ENCODE measurements at regions not wholly inside any gene's neighbourhood (a gene's known extent, or its start where the extent isn't known, plus 50 kb on each side); places are given as distances from the start of the nearest gene placed in this dataset.
A peak's percentile ranks its signal among the peaks of the same experiment; 100 is the strongest.

DNA sequence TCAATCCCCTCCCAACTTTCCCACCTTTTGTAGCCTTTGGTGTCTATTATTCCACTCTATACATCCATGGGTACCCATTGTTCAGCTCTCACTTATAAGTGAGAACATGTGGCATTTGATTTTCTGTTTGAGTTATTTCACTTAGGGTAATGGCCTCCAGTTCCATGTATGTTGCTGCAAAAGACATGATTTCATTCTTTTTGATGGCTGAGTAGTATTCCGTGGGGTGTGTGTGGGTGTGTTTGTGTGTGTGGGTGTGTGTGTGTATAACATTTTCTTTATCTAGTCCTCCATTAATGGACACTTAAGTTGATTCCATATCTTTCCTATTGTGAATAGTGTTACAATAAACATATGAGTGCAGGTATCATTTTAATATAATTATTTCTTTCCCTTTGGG is 157.5 kb upstream of the FSTL4 start:
- no peak for DNase-seq (ENCODE audit: low read depth)

DNA sequence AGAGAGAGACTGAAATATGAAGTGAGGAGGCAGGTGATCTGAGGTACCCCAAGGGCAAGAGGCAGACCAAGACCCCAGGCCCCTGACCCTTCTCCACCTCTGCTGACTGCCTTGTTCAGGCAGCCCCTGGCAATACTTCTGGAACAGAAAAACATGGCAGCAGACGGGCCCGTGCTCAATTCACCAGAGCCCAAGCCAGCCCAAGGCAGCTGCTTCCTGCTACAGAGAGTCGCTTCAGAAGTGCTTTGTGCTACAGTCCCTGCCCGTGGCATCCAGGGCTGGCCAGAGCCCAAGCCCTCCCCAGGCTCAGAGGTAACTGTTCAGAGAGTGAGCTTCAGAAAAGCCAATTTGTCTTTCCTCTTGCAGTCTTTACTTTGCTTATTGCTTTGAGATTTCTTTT is 151.4 kb upstream of the FSTL4 start:
- no peak for DNase-seq (ENCODE audit: low read depth)

DNA sequence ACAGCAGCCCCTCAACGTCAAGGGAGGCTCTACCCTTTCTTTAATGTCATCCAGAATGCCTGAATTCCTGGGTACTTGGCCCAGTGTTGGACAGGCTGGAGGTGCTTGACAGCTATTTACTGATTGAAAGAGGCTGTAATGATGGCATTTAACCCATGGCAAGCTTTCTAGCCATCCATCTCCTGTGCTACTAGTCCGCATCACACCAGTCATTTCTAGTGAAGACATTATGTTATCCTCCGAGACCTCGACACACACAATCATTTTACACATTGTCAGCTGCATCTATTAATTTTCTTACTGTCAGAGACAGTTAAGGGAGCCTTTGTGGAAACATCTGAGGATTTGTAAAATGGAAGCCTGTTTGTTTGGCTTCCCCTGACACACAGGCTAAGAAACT is 149.3 kb upstream of the FSTL4 start:
- no peak for DNase-seq (ENCODE audit: low read depth)

DNA sequence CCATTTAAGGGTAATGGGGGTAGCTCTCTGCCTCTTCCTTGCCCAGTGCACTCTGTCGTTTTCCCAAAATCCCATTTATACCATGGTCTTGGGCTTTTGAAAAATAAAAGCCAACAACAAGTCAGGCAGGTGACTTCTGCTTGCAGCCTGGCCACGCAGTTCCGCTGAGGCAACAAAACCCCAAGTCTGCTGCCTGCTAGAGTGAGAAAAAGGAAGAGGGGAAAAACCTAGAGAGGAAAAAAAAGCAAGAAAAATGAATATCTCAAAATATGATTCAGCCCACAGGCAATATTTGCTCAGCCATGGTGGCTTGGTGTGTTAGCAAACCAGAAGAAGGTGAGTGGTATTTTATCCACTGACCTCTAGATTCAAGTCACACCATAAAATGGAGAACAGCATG is 148.2 kb upstream of the FSTL4 start:
- DNase-seq (ENCODE audit: low read depth): no peak

DNA sequence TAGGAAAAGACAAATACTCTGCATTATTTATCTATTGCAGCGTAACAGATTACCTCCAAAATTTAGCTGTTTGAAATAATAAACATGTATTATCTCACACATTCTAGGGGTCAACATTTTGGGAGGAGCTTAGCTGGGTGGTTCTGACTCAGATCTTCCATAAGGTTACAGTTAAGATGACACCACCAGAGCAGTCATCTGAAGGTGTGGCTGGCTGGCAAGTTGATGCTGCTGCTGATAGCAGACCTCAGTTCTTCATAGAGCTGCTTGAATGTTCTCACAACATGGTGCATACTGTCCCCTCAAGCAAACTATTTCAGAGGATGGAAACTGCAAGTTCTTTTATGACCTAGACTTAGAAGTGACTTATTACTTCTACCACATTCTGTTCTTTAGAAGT is 146.3 kb upstream of the FSTL4 start:
- no peak for DNase-seq (ENCODE audit: low read depth)

DNA sequence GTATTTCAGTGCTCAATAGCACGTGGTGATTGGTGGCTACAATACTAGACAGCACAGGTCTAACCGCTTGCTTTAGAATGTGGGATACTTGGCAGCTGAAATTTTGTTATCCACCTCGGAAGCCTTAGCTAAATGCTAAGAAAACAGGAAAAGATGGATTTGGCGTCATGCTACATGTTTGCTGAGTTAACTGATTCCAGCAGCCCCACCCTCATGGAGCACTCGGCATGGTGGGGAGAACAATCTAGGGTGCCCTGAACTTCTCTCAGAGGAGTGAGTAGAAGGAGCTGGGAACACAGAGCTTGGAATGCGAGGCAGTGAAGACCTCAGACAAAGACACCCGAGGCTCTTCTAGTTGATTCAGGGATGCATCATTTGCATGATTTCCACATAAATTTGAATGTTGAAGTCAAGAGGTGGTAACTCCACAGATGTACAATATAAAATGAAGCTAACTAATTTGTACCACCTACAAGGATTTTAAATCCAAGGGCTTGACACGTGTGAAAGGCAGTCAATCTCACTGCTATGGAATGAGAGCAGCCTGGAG is 145.1 kb upstream of the FSTL4 start:
- DNase-seq (ENCODE audit: low read depth): no peak

DNA sequence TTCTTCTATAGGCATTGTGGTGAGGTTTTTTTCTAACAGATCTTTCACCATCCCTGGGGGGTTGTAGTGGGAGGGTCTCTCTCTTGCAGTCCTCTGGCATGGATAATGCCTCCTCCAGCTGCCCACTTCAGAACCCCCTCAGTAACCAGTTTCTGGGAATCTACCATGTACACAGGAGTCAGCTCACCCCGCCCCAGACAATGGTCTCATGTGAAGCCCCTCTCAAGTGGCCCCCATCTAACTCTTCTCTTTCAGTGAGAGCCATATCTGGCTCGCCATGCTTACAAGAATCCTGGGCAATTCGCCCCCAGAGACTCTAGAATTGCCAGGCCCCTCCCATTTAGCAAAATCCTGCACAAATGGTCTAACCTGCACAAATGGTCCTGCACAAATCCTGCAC is 144.4 kb upstream of the FSTL4 start:
- no peak for DNase-seq (ENCODE audit: low read depth)

DNA sequence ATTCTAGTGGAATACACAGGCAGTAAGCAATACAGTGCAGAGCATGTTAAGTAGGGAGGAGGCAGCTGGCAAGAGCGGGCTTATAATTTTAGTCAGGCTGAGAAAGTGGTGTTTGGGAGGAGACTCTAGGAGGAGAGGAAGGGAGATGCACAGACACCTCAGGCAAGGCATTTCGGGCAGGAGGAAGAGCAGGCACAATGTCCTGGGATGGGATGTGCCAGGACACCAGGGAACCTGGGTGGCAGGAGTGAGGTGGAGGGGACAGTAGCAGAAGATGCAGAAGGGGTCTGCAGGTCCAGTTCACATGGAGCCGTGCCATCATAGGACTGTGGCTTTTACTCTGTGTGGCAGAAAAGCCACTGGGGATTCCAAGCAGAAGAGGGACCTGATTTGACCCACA is 143.7 kb upstream of the FSTL4 start:
- DNase-seq (ENCODE audit: low read depth): no peak

DNA sequence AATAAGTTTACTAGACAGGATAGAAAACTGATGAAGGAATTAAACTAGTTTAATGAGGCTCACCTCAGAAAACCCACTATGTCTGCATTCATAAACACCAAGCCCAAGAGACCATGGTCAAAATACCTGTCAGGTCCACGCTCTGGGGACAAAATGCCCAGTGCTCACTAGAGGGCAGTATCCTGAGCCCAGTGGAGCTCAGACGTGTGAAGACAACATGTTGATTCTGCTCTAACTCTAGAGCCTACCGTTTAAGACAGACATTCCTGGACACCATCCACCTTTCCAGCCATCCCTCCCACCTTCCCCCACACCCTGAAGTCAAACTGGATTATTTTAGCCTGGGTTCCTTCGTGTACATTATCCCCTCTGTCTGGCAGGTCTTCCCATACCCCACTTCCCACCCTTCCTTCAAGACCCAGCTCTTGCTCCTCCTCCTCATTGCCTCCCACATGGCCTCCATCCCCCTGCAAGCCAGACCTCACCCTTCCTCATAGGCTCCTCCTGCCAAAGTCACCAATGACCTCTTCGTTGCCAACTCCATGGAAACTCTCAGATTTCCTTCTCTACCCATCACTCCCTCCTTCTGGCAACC is 142.3 kb upstream of the FSTL4 start:
- peak; percentile 10 for DNase-seq (ENCODE audit: low read depth)

DNA sequence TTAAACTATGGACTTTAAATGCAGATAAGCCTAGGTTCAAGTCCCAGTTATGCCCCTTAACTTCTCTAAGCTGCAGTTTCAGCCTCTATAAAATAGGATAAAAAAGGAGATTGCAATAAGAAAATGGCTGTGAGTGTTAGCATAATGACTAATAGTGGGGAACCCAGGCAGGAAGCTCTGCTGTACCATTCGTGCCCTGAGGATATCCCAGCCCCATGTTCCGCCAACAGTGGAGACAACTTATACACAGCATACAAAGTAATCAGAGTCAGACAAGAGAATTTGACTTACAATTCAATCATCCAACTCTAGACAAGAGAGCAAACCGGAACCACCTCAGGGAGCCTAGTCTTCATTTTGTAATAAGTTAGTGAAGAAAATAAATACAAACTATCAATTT is 141.5 kb upstream of the FSTL4 start:
- no peak for DNase-seq (ENCODE audit: low read depth)

DNA sequence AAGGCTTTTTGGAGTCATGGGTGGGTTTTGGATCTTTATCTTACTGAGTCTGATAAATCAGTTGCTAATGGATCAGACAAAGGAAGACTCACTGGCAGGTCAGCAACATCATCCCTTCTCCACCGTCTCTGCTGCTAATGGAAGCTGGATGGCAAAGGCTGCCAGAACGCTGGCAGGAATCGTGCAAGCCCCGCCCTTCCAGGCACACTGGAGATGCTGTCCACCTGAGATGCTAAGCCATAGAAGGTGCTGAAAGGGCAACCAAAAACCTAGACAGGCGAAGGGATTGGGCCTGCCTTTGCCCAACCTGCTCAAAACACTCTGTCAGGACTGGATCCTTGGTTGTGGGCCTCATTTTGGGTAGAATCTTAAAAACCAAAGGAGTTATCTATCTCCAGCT is 139.5 kb upstream of the FSTL4 start:
- no peak for DNase-seq (ENCODE audit: low read depth)

DNA sequence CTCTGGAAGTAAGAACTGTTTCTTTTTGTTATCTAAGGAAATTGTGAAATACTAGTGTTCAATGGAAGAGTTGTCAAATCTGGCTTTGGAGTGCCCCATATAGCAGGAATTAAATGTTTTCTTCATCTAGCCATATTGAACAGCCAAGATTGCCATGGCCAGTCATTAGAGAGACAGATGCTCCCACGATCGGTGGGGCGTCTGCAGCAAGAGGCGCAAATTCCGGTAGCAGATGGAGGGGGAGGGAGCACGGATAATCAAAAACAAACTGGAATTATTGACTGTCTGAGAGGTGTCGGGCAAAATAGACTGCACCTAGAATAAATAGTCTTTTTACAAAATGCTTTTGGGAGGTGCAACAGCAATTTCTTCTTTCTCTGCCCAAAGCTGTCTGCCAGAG is 139.1 kb upstream of the FSTL4 start:
- no peak for DNase-seq (ENCODE audit: low read depth)

DNA sequence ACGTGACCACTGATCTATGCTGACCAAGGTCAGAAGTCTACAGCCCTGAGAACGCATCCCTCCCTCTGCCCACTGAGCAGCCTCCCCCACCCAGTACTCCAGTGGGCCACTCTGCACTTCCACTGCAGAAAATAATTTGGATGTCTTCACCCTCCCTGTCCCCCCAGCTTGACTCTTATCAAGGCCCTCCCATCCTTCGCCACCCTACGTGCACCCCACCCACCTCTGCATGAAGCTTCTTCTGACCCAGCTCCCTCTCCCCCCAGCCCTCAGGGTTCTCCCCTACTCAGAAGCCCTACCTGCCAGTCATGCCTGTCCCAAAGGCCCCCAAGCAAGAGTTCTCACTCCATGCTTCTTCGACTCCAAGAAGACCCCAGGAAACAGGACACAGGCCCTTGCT is 138.5 kb upstream of the FSTL4 start:
- DNase-seq (ENCODE audit: low read depth): no peak

DNA sequence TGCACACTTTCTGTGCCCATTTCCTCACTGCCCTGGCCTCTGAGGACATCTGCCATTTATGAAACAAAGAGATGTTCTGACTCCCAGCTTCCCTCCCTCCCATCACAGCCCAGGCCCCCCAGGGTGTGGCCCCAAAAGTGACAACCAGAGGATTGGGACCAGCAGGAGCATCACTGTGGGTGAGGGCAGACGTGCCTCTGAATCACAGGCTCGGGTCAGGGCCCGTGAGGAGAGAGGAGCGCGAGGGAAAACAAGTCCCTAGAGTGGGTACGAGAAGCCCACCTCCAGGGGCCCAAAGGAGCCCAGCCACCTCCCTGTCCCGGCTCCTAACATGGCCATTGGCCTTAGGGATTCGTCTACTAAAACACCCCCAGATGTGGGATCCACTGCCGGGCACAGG is 138.0 kb upstream of the FSTL4 start:
- DNase-seq (ENCODE audit: low read depth): no peak

DNA sequence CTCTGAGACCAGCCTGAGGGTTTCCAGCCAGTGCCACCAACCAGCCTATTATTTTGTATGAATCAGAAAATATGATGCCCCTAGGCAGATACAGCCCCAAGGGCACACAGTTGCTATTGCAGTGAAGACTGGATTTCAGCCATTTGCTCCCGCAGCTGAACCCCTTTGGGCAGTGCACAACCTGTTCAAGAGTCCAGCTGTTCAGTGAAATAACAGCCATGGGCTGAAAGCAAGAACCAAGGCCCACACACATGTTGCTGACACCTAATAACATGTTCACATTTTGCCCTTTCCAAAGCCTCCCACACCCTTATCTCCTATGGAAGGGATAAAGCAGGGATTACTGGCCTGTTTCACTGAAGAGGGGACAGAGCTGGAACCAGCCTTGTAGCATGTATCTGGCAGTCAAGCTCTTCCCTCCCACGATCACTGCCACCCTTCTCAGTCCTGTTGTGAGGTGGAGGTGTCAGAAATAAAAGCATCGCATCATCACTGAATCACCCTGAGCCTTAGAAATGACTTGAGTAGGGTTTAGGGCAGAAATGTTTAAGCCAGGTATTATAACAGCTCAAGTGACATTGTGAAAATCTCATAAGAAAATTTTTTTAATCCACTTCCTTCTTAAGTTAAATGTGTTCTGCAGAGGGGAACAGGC is 137.1 kb upstream of the FSTL4 start:
- no peak for DNase-seq (ENCODE audit: low read depth)

DNA sequence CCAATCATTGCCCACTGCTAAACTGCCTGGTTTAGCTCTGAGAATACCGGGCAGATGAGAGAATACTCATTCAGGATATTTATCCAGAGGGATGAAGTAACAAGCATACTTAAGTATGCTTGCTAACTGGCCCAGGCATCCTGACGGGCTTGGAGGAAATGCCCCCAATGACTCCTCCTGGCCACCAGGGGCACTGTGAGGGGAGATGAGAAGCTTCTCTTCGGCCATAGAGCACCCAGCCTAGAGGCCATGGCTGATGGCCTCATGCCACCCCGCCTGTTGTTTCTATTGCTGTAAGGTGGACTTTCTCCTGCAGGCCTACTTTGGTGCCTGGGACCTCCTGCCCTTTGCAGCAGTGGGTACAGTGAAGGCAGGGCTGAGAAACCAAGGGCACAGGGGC is 134.5 kb upstream of the FSTL4 start:
- DNase-seq (ENCODE audit: low read depth): no peak

DNA sequence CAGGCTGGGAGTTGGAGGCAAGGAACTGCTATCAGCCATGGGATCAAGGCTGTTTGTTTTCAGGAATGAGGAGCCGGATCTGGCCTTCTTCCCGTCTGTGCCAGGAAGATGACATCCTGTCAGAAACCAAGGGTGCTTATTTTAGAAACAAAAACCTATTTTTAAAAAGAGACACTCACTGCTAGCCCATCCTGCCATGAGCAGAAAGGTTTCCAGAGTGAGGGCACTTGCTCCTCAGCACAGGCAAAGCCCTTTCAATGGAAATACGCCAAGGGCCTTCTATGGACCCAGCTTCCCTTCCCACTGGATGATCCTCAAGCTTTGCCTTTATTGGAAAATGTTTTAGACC is 132.6 kb upstream of the FSTL4 start:
- no peak for DNase-seq (ENCODE audit: low read depth)

DNA sequence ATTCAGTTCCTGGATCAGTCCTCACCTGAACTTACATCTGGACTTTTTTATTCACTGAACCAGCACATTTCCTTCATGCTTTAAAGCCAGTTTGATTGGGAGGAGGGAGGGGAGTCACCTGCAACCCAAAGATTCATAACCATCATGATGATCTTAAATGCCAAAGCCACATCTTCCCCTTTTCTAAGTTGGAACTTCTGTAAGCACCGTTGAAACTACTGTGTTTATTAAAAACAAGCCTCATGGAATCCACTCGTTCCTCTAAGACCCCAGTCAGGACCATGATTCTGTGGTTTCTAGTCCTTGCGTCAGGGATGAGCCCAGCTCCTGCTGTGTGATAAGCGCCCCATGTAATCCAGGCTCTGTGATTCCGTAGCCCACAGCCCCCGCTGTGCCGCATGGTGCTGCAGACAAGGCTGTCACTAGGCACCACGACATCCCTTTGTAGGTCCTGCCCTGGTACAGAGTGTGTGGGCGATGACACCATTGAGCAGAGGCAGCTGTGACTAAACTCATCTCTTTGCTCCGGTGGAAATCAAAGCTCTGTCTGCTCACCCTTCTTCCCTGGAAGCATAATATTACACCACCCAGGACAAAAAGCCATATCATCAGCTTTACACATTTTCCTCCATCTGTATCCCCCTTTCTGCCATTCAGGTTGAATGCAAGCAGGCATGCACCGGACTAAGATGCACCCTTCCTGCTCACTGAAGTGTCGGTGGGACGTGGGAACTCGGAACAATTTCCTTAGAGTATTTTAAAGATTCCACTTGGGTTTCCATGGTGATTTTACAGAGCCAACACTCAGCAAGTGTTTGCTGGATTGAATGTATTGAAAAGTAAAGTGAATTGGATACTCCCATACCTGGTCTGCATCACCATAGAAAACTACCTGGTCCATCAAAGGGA is 132.0 kb upstream of the FSTL4 start:
- DNase-seq (ENCODE audit: low read depth): no peak

DNA sequence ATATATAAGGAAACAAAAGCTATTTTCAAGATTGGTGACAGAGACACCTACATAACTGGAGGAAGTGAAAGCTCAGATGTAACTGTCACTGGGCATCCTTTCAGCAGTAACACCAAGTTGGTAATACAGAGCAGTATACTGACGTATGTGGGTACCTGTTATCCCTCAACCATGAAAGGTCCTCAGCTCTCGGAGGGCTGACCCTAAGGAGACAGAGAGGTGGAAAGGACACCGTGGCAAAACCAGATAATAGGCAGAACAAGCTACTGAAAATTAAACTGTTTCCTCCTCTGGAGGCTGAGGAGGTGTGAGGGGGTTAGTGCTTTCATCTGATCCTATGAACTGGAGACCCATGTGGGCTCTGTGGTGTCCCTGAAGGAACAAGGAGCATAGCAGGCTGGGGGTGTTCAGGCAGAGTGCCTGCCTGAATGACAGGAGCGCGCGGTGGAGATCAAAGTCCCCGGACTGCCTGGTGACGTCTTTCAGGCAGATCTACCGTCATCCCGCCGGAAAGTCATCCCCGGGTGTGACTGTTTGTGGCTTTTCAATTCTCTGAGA is 130.2 kb upstream of the FSTL4 start:
- DNase-seq (ENCODE audit: low read depth): no peak

DNA sequence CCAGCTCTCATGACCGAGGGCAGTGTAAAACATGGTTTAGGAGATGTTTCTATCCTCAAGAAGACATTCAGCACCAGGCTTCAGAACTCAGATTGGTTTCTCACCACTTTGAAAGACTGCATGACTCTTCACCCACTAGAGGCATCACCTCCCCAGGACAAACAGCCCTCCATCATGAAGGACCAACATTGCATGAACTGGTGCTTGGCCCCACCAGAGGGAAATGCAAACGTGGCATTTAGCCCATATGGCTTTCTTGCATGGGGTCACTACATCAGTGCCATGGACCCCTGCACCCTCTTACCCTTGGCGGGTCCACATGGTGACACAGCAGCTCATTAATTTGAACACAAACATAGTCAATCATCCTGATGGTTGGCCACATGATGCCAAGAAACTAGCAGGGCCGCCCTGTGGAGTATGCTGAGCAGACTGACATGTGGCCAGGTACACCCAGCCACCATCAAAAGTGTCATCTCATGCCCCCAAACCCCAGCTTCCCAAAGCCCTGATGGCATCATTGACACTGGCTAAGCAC is 129.5 kb upstream of the FSTL4 start:
- DNase-seq (ENCODE audit: low read depth): no peak

DNA sequence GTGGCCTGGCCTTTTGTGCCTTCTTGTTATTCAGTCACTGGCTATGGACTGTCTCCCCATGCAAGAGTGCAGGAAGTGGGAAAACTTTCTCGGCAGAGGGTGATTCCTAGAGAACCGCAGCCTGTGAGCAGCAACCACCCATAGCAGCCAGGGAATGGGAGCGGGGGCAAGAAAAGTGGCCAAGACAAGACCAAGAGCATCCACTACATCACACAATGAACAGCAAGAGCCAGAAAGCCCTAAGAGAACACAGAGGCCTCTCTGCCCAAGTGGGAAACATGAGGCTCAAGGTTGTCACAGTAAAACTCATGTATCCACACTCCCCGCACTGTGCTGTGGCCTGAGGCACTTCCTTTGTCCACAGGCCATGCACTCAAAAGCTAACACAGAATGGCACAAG is 129.1 kb upstream of the FSTL4 start:
- no peak for DNase-seq (ENCODE audit: low read depth)

DNA sequence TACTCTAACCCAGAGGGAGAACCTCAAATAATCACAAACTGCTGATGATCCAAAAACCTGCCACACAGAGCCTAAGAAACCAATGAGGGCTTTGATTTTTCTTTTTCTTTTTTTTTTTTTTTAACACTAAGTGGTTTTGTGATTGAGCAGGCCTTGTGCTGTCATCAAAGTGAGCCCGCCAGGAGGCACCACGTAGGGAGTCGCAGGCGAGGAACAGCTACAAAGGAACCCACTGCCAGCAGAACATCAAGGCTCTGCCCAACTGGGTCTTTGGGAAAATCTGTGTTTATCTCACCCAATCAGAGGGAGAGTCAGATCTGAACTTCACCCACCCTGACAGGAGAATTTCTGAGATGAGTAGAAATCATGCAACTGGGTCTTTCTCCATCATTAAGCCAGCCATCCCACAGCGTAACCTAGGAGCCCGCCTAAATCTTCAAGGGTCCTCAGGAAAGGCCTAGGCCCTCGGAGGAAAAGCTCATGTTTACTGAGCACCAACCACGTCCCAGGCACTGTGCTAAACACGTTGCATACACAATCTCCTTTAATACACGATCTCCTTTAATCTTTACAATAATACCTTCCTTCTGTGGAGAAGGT is 126.9 kb upstream of the FSTL4 start:
- no peak for DNase-seq (ENCODE audit: low read depth)

Measured in amniotic epithelial cell (primary cell).